NCI-H146 treated with DMSO at 0.1 percent for 48 hours (cell line): ENCODE measurements at regions not wholly inside any gene's neighbourhood (a gene's known extent, or its start where the extent isn't known, plus 50 kb on each side); places are given as distances from the start of the nearest gene placed in this dataset.

Experiments used
- DNase-seq: peaks from one replicate; lab custom pipeline; 2025; ENCODE audit not compliant: unreplicated experiment; lab: John Stamatoyannopoulos, UW

DNA sequence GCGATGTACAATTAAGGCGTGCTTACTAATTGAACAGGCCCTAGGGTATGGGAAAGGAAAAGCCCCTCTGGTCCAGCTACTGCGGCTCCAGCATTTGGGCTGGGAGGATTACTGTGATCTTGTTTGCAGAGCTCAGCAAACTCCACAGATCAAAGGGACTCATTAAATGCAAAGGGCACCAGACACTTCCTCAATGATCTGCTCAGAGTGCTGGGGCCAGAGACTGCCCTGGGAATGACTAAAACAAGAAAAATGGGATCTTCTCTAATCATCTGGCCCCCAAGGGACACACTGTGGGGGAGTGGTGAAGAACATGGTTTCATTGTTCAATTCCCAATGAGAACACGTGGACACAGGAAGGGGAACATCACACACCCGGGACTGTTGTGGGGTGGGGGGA is 85.0 kb downstream of the MARCHF4 start:
- DNase-seq, result no peak

DNA sequence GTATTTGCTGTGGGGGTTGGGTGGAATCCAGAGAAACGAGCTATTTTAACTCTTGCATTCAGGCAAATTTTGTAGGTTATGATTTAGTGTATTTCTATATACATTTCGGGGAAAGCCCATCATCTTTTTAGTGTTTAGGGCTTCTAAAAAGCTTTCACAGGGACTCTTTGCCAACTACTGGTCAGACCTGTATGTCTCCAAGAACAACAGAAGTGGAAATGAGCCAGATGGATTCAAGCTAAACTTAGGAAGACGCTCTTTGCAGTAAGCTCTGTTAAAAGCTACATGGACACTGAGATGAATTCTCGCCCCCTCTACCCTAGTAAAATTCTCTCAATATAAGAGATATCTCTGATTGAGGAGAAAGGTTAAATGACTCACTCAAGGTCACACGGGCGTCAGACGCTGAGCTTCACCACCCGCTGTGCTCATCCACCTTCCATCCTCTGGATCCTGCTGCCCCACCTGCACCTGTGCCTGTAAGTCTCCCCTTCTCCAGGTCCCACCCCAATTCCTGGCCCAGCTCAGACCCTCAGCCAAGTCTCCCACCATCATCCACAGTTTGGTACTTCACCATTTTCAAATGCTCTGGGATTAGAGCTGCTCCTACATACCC is 85.6 kb downstream of the MARCHF4 start:
- no peak for DNase-seq

DNA sequence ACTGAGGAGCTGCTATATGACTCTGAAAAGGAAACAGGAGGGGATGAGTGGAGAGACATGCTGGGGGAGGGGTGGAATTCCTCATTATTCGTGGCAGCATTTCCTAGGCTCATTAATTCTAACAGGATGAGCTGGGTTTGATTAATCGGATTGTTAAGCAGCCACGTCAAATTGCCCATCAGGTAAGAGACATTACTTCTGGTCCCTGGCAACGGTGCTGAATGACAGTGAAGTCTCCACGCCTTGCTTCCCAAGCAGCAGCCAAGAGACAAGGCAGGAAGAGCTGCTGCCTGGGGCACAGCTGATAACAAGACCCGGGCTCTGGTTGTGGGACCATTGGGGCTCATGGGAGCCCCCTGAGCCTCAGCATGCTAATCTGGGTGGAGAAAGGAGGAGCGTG is 86.6 kb downstream of the MARCHF4 start:
- no peak for DNase-seq

GRCh38 chr2:216284708-216285107 is 87.6 kb downstream of the MARCHF4 start:
- DNase-seq, result no peak

DNA sequence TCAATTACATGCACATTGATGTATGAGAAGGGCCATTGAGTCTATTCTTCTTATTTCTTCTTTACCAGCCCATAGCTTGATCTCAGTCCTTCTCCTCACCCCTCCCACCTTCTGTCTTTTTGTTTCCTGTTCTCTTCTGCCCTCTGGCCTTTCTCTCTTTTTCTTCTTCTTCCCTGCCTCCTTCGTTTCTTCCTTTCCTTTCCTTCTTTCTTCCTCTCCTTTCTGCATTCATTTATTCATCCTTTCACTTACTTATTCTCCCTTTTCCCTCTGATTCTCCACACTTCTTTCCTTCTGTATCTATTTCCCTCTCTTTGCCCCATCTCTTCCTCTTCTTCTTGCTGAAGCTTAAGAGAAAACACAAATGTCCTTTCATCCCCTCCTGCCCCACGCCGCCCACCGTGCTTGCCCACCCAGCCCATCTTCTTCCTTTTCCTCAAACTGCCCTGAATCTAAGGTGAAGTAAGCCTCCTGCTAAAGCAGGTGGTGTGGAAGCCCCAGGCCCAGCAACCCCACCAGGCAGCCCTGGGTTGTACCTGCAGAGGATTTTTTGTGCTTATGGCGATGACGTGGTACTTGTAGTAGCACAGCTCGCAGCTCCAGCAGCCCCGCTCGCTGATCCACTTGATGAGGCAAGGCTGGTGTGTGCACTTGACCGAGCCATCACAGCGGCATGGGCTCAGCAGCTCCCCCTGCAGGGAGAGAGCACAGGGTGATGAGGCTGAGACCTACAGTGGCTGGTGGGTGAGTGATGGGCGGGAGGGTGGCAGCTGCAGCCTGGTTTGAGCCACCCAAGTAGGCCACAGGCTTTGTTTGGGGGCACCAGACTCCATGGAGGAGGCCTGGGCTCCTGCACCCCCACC is 89.0 kb downstream of the MARCHF4 start:
- DNase-seq, result no peak

DNA sequence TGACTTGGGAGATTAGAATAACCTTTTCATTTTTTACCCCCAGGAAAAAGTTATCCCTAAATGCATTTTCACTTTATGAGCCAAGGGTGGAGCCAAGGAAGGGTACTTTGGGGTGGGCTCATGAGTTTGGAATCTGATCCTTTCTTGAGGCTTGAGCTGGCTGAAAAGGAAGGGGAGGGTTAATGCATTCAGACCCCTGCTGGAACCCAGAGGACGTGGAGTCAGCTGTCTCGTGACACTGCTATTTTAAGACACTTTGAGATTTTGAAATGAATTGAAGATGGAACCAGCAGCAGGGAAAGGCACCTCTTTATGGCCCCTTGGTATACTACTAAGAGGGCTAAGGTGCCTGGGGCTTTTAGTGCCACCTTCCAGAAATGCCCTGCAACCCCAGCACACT is 90.4 kb downstream of the MARCHF4 start:
- no peak for DNase-seq

DNA sequence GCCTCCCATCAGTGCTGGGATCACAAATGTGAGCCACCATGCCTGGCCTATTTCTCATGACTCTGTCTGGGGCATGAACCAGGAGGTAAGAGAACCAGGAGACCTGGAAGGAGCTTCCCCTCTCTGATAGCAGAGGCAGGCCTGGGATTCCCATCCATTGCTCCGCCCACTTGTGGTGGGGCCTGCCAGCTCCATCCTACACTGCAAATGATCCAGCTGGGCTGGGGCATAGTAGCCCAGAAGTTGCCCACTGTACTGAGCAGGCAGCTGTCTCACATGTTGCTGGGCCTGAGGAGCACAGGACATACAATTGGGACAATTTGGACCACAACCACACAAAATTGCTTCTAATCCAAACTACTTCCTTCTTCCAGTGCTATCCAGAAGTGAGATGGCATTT is 91.0 kb downstream of the MARCHF4 start:
- DNase-seq, result no peak

DNA sequence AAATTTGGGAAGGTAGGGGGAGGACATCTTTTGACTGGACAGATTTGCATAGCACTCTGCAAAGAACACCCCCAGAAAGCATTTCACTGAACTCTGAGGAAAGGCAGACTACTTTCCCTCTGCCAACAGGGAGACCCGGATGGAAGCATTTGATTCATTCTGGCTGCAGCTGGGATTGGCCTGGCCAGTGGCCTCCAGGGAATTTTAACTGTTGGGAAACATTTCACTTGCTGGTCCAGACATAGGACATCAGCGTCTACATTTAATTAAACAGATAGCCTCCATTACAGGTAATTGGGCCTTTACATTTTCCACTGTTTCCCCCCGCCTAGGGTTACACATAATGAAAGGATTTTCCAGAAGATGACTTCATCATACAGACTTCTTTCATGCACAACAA is 92.8 kb downstream of the MARCHF4 start:
- DNase-seq, result no peak

GRCh38 chr2:216279031-216279430 is 93.3 kb downstream of the MARCHF4 start:
- no peak for DNase-seq

GRCh38 chr2:216275890-216276289 is 96.4 kb downstream of the MARCHF4 start:
- no peak for DNase-seq

- DNase-seq, result no peak
These were observed 98.0 kb downstream of the MARCHF4 start for GRCh38 chr2:216274194-216274840.

DNA sequence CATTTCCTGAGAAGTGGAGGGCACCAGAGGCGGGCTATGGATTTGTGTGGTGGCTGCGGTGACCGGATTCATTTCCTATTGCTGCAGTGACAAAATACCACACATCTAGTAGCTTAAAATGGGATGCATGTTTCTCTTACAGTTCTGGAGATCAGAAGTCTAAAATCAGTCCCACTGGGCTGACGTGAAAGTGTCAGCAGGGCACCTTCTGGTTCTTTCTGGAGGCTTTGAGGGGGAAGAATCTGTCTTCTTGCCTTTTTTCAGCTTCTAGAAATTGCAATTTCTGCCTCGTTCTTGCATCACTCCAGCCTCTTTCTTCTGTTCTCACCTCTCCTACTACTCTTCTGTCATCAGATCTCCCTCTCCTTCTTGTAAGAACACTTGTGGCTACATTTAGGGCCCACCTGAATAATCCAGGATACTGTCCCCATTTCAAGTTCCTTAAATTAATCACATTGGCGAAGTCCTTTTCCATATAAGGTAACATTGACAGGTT is 111.2 kb downstream of the MARCHF4 start:
- DNase-seq, result no peak

DNA sequence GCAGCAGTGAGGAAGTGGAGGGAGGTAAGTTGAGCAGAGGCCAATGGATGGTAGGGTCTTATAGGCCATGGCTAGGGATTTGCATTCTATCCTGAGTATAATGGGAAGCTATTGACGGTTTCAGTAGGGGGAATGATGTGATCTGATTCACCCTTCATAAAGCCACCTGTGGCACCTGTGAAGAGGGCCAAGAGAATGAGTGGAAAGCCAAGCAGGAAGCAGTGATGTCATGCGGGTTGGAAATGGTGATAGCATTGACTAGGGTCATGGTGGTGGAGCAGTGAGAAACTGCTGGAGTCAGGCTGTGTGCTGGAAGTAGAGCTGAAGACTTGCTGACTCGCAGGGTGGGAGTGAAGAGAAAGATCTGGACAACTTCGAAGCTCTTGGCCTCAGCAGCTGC is 111.7 kb downstream of the MARCHF4 start:
- no peak for DNase-seq

DNA sequence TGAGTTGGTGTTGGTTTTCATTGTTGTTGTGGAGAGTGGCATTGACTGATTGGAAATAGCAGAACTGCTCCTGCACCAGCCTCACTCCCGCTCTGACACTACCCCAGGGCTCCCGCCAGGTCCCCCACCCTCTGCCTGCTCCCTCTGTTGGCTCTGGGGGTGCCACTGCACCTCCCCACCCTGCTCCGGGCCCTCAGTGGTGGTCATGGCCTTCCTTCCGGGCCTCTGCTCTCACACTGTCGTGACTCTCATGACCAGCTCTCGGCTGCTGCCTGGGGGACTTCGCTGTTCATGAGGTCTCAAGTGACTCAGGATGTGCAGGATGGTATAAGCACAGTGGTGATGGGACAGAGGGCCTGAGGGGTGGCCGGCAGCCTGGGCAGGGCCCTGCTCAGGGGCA is 113.2 kb downstream of the MARCHF4 start:
- no peak for DNase-seq

- DNase-seq, result no peak
These were observed 115.2 kb downstream of the MARCHF4 start for GRCh38 chr2:216257089-216257488.
